RWPE2 (cell line): ENCODE measurements at regions not wholly inside any gene's neighbourhood (a gene's known extent, or its start where the extent isn't known, plus 50 kb on each side); places are given as distances from the start of the nearest gene placed in this dataset.

Experiments
- ATAC-seq: fragments of 200-7000 bp; cut with Tn5 transposase; 3 replicates; pipeline ENCODE4 v1.9.1; 2021; ENCODE audit warnings: low read depth
- DNase-seq: peaks from one replicate; pipeline ENCODE4 v3.0.0-alpha.2; 2020; ENCODE audit warnings: low spot score
- H3K27ac ChIP-seq: fragments of 450-650 bp; 2 replicates; pipeline ENCODE4 v1.5.1; 2017; ENCODE audit warnings: mild to moderate bottlenecking; ENCODE audit not compliant: poor library complexity, severe bottlenecking
- H3K27me3 ChIP-seq: fragments of 250-450 bp; sonication (Bioruptor Pico); 2 replicates; pipeline ENCODE4 v1.5.1; 2021; ENCODE audit warnings: mild to moderate bottlenecking, moderate library complexity; ENCODE audit not compliant: insufficient read depth, poor library complexity, severe bottlenecking
- H3K36me3 ChIP-seq: fragments of 250-450 bp; sonication (Bioruptor Pico); 2 replicates; pipeline ENCODE4 v1.5.1; 2020; ENCODE audit warnings: low read depth, mild to moderate bottlenecking, moderate library complexity
- H3K4me1 ChIP-seq: fragments of 250-450 bp; sonication (Bioruptor Pico); 2 replicates; pipeline ENCODE4 v1.5.1; 2021; ENCODE audit warnings: mild to moderate bottlenecking, moderate library complexity; ENCODE audit not compliant: insufficient read depth, poor library complexity, severe bottlenecking
- H3K4me3 ChIP-seq: fragments of 250-450 bp; sonication (Bioruptor Pico); 2 replicates; pipeline ENCODE4 v1.5.1; 2021; ENCODE audit warnings: mild to moderate bottlenecking, moderate library complexity; ENCODE audit not compliant: severe bottlenecking
- H3K9me3 ChIP-seq: fragments of 250-450 bp; sonication (Bioruptor Pico); 2 replicates; pipeline ENCODE4 v1.5.1; 2021; ENCODE audit warnings: mild to moderate bottlenecking, moderate library complexity; ENCODE audit not compliant: severe bottlenecking
- TF ChIP-seq, protein P1 (sequence below): fragments of 450-650 bp; IDR thresholded peaks from one replicate; pipeline ENCODE4 v1.5.1; 2017; ENCODE audit warnings: mild to moderate bottlenecking, moderate library complexity; ENCODE audit not compliant: poor library complexity, severe bottlenecking

DNA sequence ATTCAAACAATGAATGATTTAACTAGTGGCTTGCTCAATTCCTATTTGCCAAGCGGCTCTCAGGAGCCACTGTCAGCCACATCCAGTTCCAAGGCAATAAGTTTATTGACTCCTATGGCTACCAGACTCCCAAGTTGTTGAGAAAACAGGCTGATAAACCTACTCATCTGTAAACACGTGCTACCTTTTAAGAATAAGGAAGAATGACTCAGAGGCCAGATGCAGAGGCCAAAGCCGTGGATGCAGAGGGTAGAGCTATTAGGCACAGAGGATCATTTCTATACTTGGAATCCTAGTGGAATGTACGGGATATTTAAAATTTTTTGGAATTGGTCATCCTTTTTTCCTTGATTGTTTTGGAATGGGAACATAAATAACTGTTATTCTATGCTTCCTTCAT, 1921.1 kb downstream of the OLFM4 start:
- Histone ChIP-seq H3K4me3 (no peak overlapping the region), H3K27ac (no peak overlapping the region), H3K27me3 (no peaks in the 10 kb centered on the region), H3K9me3 (no peaks in the 10 kb centered on the region), H3K4me1 (no peaks in the 10 kb centered on the region), H3K36me3 (no peaks in the 10 kb centered on the region)
- TF ChIP-seq, protein P1, sequence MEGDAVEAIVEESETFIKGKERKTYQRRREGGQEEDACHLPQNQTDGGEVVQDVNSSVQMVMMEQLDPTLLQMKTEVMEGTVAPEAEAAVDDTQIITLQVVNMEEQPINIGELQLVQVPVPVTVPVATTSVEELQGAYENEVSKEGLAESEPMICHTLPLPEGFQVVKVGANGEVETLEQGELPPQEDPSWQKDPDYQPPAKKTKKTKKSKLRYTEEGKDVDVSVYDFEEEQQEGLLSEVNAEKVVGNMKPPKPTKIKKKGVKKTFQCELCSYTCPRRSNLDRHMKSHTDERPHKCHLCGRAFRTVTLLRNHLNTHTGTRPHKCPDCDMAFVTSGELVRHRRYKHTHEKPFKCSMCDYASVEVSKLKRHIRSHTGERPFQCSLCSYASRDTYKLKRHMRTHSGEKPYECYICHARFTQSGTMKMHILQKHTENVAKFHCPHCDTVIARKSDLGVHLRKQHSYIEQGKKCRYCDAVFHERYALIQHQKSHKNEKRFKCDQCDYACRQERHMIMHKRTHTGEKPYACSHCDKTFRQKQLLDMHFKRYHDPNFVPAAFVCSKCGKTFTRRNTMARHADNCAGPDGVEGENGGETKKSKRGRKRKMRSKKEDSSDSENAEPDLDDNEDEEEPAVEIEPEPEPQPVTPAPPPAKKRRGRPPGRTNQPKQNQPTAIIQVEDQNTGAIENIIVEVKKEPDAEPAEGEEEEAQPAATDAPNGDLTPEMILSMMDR = no peak
- DNase-seq = no peak
- no peak for ATAC-seq

- Histone ChIP-seq H3K27ac (no peak overlapping the region), H3K27me3 (no peaks in the 10 kb centered on the region), H3K4me3 (no peak overlapping the region), H3K36me3 (no peaks in the 10 kb centered on the region), H3K9me3 (no peaks in the 10 kb centered on the region), H3K4me1 (no peaks in the 10 kb centered on the region)
- ATAC-seq (no peak), DNase-seq (no peak)
- TF ChIP-seq, protein P1 = no peak
Observed at GRCh38 chr13:54950546-54950945, 1921.9 kb downstream of the OLFM4 start.

GRCh38 chr13:54953786-54954185, 1925.2 kb downstream of the OLFM4 start:
- DNase-seq (no peak), ATAC-seq (no peak)
- no peaks in the 10 kb centered on the region for H3K36me3 ChIP-seq
- H3K9me3 ChIP-seq = no peaks in the 10 kb centered on the region
- no peak overlapping the region for H3K27ac ChIP-seq
- TF ChIP-seq, protein P1 = no peak
- no peaks in the 10 kb centered on the region for H3K27me3 ChIP-seq
- H3K4me3 ChIP-seq = no peak overlapping the region
- no peaks in the 10 kb centered on the region for H3K4me1 ChIP-seq

DNA sequence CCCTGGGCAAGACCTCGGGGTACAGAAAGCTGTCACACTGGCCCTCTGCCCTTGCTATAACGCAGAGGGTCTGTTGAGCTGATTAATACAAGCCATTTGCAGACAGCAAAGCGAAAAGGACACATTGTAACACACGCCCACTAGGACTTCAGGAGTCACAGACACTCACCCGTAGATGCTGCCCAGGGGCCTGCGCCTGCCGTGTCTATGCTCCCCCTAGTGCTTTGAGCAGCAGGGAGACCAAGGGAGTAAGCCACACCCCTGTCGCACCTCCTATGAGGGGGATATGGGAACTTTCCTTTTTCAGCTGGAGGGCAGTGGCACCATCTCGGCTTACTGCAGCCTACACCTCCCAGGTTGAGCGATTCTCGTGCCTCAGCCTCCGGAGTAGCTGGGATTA, 1930.2 kb downstream of the OLFM4 start:
- H3K27me3 ChIP-seq = no peaks in the 10 kb centered on the region
- no peaks in the 10 kb centered on the region for H3K9me3 ChIP-seq
- no peak overlapping the region for H3K27ac ChIP-seq
- DNase-seq (no peak), ATAC-seq (no peak)
- H3K4me1 ChIP-seq = no peaks in the 10 kb centered on the region
- no peaks in the 10 kb centered on the region for H3K36me3 ChIP-seq
- no peak overlapping the region for H3K4me3 ChIP-seq
- TF ChIP-seq, protein P1 = no peak

DNA sequence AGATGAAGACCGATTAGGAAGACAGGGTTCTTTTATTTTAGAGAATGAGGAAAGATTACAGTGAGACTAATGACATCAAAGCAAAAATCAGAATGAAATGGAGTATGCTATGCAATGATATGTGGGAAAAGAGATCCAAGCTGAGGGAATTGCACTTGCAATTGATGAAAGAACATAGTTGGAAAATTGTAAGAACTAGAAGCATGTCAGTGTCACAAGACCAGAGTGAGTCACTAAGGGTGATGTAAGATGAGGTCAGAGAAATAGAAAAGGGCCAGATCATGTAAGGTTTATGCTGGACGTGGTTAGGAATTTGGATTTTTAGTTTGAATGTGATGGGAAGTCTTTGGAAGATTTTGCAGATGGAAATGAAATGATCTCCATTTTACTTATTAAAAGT, 1937.3 kb downstream of the OLFM4 start:
- Histone ChIP-seq H3K9me3 (no peaks in the 10 kb centered on the region), H3K4me3 (no peak overlapping the region), H3K36me3 (no peaks in the 10 kb centered on the region), H3K27ac (no peak overlapping the region), H3K27me3 (no peaks in the 10 kb centered on the region), H3K4me1 (no peaks in the 10 kb centered on the region)
- ATAC-seq (no peak), DNase-seq (no peak)
- TF ChIP-seq, protein P1 = no peak
